ENCODE measurements at regions not wholly inside any gene's neighbourhood (a gene's known extent, or its start where the extent isn't known, plus 50 kb on each side); places are given as distances from the start of the nearest gene placed in this dataset.
A peak's percentile ranks its signal among the peaks of the same experiment; 100 is the strongest.

GRCh38 chr7:55277916-55278315 is 87.2 kb upstream of the LANCL2 start:
- 94% methylated on average over 6 of the region's 6 CpGs for WGBS
- Histone ChIP-seq H3K9ac (ENCODE audit: low read depth, low read length) (no peak overlapping the region), H3K27ac (ENCODE audit: low read depth, low read length) (no peak overlapping the region), H3K36me3 (ENCODE audit: insufficient read depth, low read length) (no peaks in the 10 kb centered on the region), H3K27me3 (ENCODE audit: insufficient read depth, low read length) (no peaks in the 10 kb centered on the region), H3K4me3 (ENCODE audit: low read length) (no peak overlapping the region), H3K4me1 (ENCODE audit: insufficient read depth, low read length) (no peaks in the 10 kb centered on the region), H3K9me3 (ENCODE audit: insufficient read depth, low read depth, low read length) (no peaks in the 10 kb centered on the region)

GRCh38 chr7:55278321-55278720 is 86.8 kb upstream of the LANCL2 start:
- Histone ChIP-seq H3K27ac (ENCODE audit: low read depth, low read length) (no peak overlapping the region), H3K9me3 (ENCODE audit: insufficient read depth, low read depth, low read length) (no peaks in the 10 kb centered on the region), H3K36me3 (ENCODE audit: insufficient read depth, low read length) (no peaks in the 10 kb centered on the region), H3K4me3 (ENCODE audit: low read length) (no peak overlapping the region), H3K4me1 (ENCODE audit: insufficient read depth, low read length) (no peaks in the 10 kb centered on the region), H3K9ac (ENCODE audit: low read depth, low read length) (no peak overlapping the region), H3K27me3 (ENCODE audit: insufficient read depth, low read length) (no peaks in the 10 kb centered on the region)
- WGBS: 93% methylated on average over 9 of the region's 9 CpGs

GRCh38 chr7:55279080-55279845 is 85.9 kb upstream of the LANCL2 start:
- Histone ChIP-seq H3K4me3 (ENCODE audit: low read length) (no peak overlapping the region), H3K9ac (ENCODE audit: low read depth, low read length) (no peak overlapping the region), H3K4me1 (ENCODE audit: insufficient read depth, low read length) (no peaks in the 10 kb centered on the region), H3K27ac (ENCODE audit: low read depth, low read length) (no peak overlapping the region), H3K9me3 (ENCODE audit: insufficient read depth, low read depth, low read length) (no peaks in the 10 kb centered on the region), H3K36me3 (ENCODE audit: insufficient read depth, low read length) (no peaks in the 10 kb centered on the region), H3K27me3 (ENCODE audit: insufficient read depth, low read length) (no peaks in the 10 kb centered on the region)
- 90% methylated on average over 14 of the region's 14 CpGs for WGBS

- Histone ChIP-seq H3K27ac (ENCODE audit: low read depth, low read length) (no peak overlapping the region), H3K4me3 (ENCODE audit: low read length) (no peak overlapping the region), H3K36me3 (ENCODE audit: insufficient read depth, low read length) (no peaks in the 10 kb centered on the region), H3K9me3 (ENCODE audit: insufficient read depth, low read depth, low read length) (no peaks in the 10 kb centered on the region), H3K4me1 (ENCODE audit: insufficient read depth, low read length) (no peaks in the 10 kb centered on the region), H3K27me3 (ENCODE audit: insufficient read depth, low read length) (no peaks in the 10 kb centered on the region), H3K9ac (ENCODE audit: low read depth, low read length) (no peak overlapping the region)
- WGBS: 14% methylated on average over 2 of the region's 3 CpGs
Observed at GRCh38 chr7:55280031-55280454, 85.1 kb upstream of the LANCL2 start.

- H3K4me3 ChIP-seq (ENCODE audit: low read length): no peak overlapping the region
- 100% methylated on average over 1 of the region's 2 CpGs for WGBS
- no peaks in the 10 kb centered on the region for H3K27me3 ChIP-seq (ENCODE audit: insufficient read depth, low read length)
- H3K9ac ChIP-seq (ENCODE audit: low read depth, low read length): no peak overlapping the region
- H3K4me1 ChIP-seq (ENCODE audit: insufficient read depth, low read length): no peaks in the 10 kb centered on the region
- no peak overlapping the region for H3K27ac ChIP-seq (ENCODE audit: low read depth, low read length)
- no peaks in the 10 kb centered on the region for H3K9me3 ChIP-seq (ENCODE audit: insufficient read depth, low read depth, low read length)
- H3K36me3 ChIP-seq (ENCODE audit: insufficient read depth, low read length): no peaks in the 10 kb centered on the region
Observed at GRCh38 chr7:55285665-55286064, 79.5 kb upstream of the LANCL2 start.

- Histone ChIP-seq H3K9me3 (ENCODE audit: insufficient read depth, low read depth, low read length) (no peaks in the 10 kb centered on the region), H3K4me1 (ENCODE audit: insufficient read depth, low read length) (no peaks in the 10 kb centered on the region), H3K27ac (ENCODE audit: low read depth, low read length) (no peak overlapping the region), H3K27me3 (ENCODE audit: insufficient read depth, low read length) (no peaks in the 10 kb centered on the region), H3K36me3 (ENCODE audit: insufficient read depth, low read length) (no peaks in the 10 kb centered on the region), H3K4me3 (ENCODE audit: low read length) (no peak overlapping the region), H3K9ac (ENCODE audit: low read depth, low read length) (no peak overlapping the region)
- 87% methylated on average over 3 of the region's 3 CpGs for WGBS
Observed at GRCh38 chr7:55286666-55287065, 78.5 kb upstream of the LANCL2 start.

- no peak overlapping the region for H3K4me3 ChIP-seq (ENCODE audit: low read length)
- H3K4me1 ChIP-seq (ENCODE audit: insufficient read depth, low read length): no peaks in the 10 kb centered on the region
- H3K9me3 ChIP-seq (ENCODE audit: insufficient read depth, low read depth, low read length): no peaks in the 10 kb centered on the region
- WGBS: 85% methylated on average over 5 of the region's 5 CpGs
- no peaks in the 10 kb centered on the region for H3K36me3 ChIP-seq (ENCODE audit: insufficient read depth, low read length)
- H3K27me3 ChIP-seq (ENCODE audit: insufficient read depth, low read length): no peaks in the 10 kb centered on the region
- H3K27ac ChIP-seq (ENCODE audit: low read depth, low read length): no peak overlapping the region
- no peak overlapping the region for H3K9ac ChIP-seq (ENCODE audit: low read depth, low read length)
Observed at GRCh38 chr7:55288070-55288824, 76.9 kb upstream of the LANCL2 start.

- Histone ChIP-seq H3K27me3 (ENCODE audit: insufficient read depth, low read length) (no peaks in the 10 kb centered on the region), H3K4me3 (ENCODE audit: low read length) (no peak overlapping the region), H3K27ac (ENCODE audit: low read depth, low read length) (no peak overlapping the region), H3K36me3 (ENCODE audit: insufficient read depth, low read length) (no peaks in the 10 kb centered on the region), H3K9me3 (ENCODE audit: insufficient read depth, low read depth, low read length) (no peaks in the 10 kb centered on the region), H3K4me1 (ENCODE audit: insufficient read depth, low read length) (peaks cover 31% of the 10 kb centered on the region), H3K9ac (ENCODE audit: low read depth, low read length) (no peak overlapping the region)
- 90% methylated on average over 6 of the region's 6 CpGs for WGBS
Observed at GRCh38 chr7:55296070-55296469, 69.1 kb upstream of the LANCL2 start.

- 64% methylated on average over 7 of the region's 8 CpGs for WGBS
- Histone ChIP-seq H3K4me1 (ENCODE audit: insufficient read depth, low read length) (peaks cover 31% of the 10 kb centered on the region), H3K9me3 (ENCODE audit: insufficient read depth, low read depth, low read length) (no peaks in the 10 kb centered on the region), H3K27ac (ENCODE audit: low read depth, low read length) (peak overlapping the region; percentile 83), H3K4me3 (ENCODE audit: low read length) (peak overlapping the region; percentile 8; the same call in 1 of the 2 replicates), H3K36me3 (ENCODE audit: insufficient read depth, low read length) (no peaks in the 10 kb centered on the region), H3K9ac (ENCODE audit: low read depth, low read length) (no peak overlapping the region; the same call in 1 of the 2 replicates), H3K27me3 (ENCODE audit: insufficient read depth, low read length) (no peaks in the 10 kb centered on the region)
Observed at GRCh38 chr7:55299273-55299967, 65.7 kb upstream of the LANCL2 start.

GRCh38 chr7:55303220-55303619 is 61.9 kb upstream of the LANCL2 start:
- Histone ChIP-seq H3K4me3 (ENCODE audit: low read length) (no peak overlapping the region), H3K27ac (ENCODE audit: low read depth, low read length) (no peak overlapping the region), H3K4me1 (ENCODE audit: insufficient read depth, low read length) (peaks cover 20% of the 10 kb centered on the region), H3K9ac (ENCODE audit: low read depth, low read length) (no peak overlapping the region), H3K36me3 (ENCODE audit: insufficient read depth, low read length) (no peaks in the 10 kb centered on the region), H3K9me3 (ENCODE audit: insufficient read depth, low read depth, low read length) (no peaks in the 10 kb centered on the region), H3K27me3 (ENCODE audit: insufficient read depth, low read length) (no peaks in the 10 kb centered on the region)
- 89% methylated on average over 1 of the region's 1 CpG for WGBS
